H1 (cell line): ENCODE measurements at regions not wholly inside any gene's neighbourhood (a gene's known extent, or its start where the extent isn't known, plus 50 kb on each side); places are given as distances from the start of the nearest gene placed in this dataset.

Source experiments
- CTCF ChIA-PET: fragments of 300-600 bp; sonication (Branson Sonifier 250); formaldehyde crosslinking; loops from one replicate; lab custom pipeline; 2021; ENCODE audit not compliant: partially characterized antibody; lab: Charles Lee
- POLR2A ChIA-PET: fragments of 300-600 bp; sonication (Branson Sonifier 250); formaldehyde crosslinking; loops from one replicate; lab custom pipeline; 2021; ENCODE audit warnings: inconsistent platforms; ENCODE audit not compliant: partially characterized antibody; lab: Charles Lee
- DNase-seq, 2 experiments: peaks; one replicate each; pipeline versions ENCODE4 v3.0.0 to v3.0.0-alpha.2; 2010 to 2022; ENCODE audit warnings: low spot score in 2 of 2, low read depth in 1 of 2, mixed read lengths in 1 of 2
- FAIRE-seq: peaks from 2 replicates; lab custom pipeline; 2011; peaks lifted over from hg19 to GRCh38; lab: Jason Lieb, UNC
- H2AFZ ChIP-seq: 2 replicates; pipeline ENCODE4 v1.8.1; 2012; ENCODE audit warnings: low read length, inconsistent platforms
- H2AK5ac ChIP-seq: 2 replicates; pipeline ENCODE4 v1.6.1; 2013; ENCODE audit warnings: low read depth, low read length
- H2BK120ac ChIP-seq: replicated peaks from 2 replicates; pipeline ENCODE3; 2013; ENCODE audit warnings: low read depth, low read length, inconsistent platforms
- H2BK12ac ChIP-seq: 2 replicates; pipeline ENCODE4 v1.6.1; 2013; ENCODE audit warnings: low read depth, low read length
- H2BK15ac ChIP-seq: 2 replicates; pipeline ENCODE4 v1.6.1; 2013; ENCODE audit warnings: low read length
- H2BK20ac ChIP-seq: 2 replicates; pipeline ENCODE4 v1.6.1; 2013; ENCODE audit warnings: low read length
- H2BK5ac ChIP-seq: 2 replicates; pipeline ENCODE4 v1.6.1; 2013; ENCODE audit warnings: low read depth, low read length
- H3K14ac ChIP-seq: 2 replicates; pipeline ENCODE4 v1.6.1; 2013; ENCODE audit warnings: inconsistent platforms; ENCODE audit not compliant: insufficient read length
- H3K18ac ChIP-seq: 2 replicates; pipeline ENCODE4 v1.6.1; 2013; ENCODE audit warnings: low read length; ENCODE audit errors: extremely low read depth
- H3K23ac ChIP-seq: 2 replicates; pipeline ENCODE4 v1.6.1; 2013; ENCODE audit warnings: inconsistent platforms; ENCODE audit not compliant: insufficient read length
- H3K23me2 ChIP-seq: 2 replicates; pipeline ENCODE4 v1.6.1; 2013; ENCODE audit warnings: low read depth, low read length
- H3K27ac ChIP-seq: 2 replicates; pipeline ENCODE4 v1.6.1; 2011; ENCODE audit warnings: low read depth, low read length, inconsistent platforms
- H3K27me3 ChIP-seq, 4 experiments: replicated peaks in 1 of 4; 1 replicate in 1 of 4; 2 replicates in 3 of 4; pipeline versions ENCODE4 v1.6.1 to v1.8.1; 2011 to 2013; ENCODE audit warnings: low read length in 3 of 4, mild to moderate bottlenecking in 3 of 4, inconsistent platforms in 2 of 4, mixed read lengths in 2 of 4, moderate library complexity in 1 of 4; ENCODE audit not compliant: control insufficient read depth in 3 of 4, insufficient read depth in 3 of 4; ENCODE audit errors: extremely low read depth in 1 of 4
- H3K36me3 ChIP-seq, 4 experiments: 2 replicates each; pipeline versions ENCODE4 v1.6.1 to v1.8.1; 2011 to 2013; ENCODE audit warnings: mild to moderate bottlenecking in 4 of 4, low read length in 3 of 4, moderate library complexity in 2 of 4, control low read depth in 1 of 4, inconsistent platforms in 1 of 4; ENCODE audit not compliant: insufficient read depth in 4 of 4, control insufficient read depth in 2 of 4
- H3K4ac ChIP-seq: replicated peaks from 2 replicates; pipeline ENCODE3; 2013; ENCODE audit warnings: low read length, low read depth, mixed read lengths, inconsistent platforms; ENCODE audit not compliant: insufficient read length
- H3K4me1 ChIP-seq, 4 experiments: replicated peaks in 1 of 4; 1 replicate in 1 of 4; 2 replicates in 3 of 4; pipeline versions ENCODE4 v1.6.1 to v1.8.1; 2011 to 2013; ENCODE audit warnings: low read length in 3 of 4, inconsistent platforms in 2 of 4, mixed read lengths in 1 of 4; ENCODE audit not compliant: insufficient read depth in 4 of 4, control insufficient read depth in 3 of 4
- H3K4me2 ChIP-seq, 2 experiments: 2 replicates each; pipeline versions ENCODE4 v1.6.1 to v1.8.1; 2011 to 2013; ENCODE audit warnings: low read depth in 2 of 2, low read length in 2 of 2, control low read depth in 1 of 2, inconsistent platforms in 1 of 2, mild to moderate bottlenecking in 1 of 2; ENCODE audit not compliant: insufficient read depth in 1 of 2
- H3K4me3 ChIP-seq, 4 experiments: fragments of 200-600, 300-600 bp in 1 of 4; sonication (generic), shearing (Covaris generic), sonication (Bioruptor Twin) in 1 of 4; 2 replicates each; pipeline versions ENCODE4 v1.5.1 to v1.8.1; 2011 to 2016; ENCODE audit warnings: low read length in 4 of 4, low read depth in 3 of 4, control low read depth in 2 of 4, inconsistent platforms in 2 of 4, mild to moderate bottlenecking in 2 of 4, mixed read lengths in 1 of 4, moderate library complexity in 1 of 4; ENCODE audit not compliant: insufficient read depth in 2 of 4; ENCODE audit errors: extremely low read depth in 1 of 4
- H3K56ac ChIP-seq: replicated peaks from 2 replicates; pipeline ENCODE3; 2013; ENCODE audit warnings: low read depth, mild to moderate bottlenecking, mixed read lengths, low read length, inconsistent platforms; ENCODE audit not compliant: insufficient read length
- H3K79me1 ChIP-seq: 2 replicates; pipeline ENCODE4 v1.6.1; 2013; ENCODE audit warnings: low read depth, low read length, control low read depth
- H3K79me2 ChIP-seq, 2 experiments: 2 replicates each; pipeline versions ENCODE4 v1.6.1 to v1.8.1; 2012 to 2013; ENCODE audit warnings: low read length in 2 of 2, mild to moderate bottlenecking in 2 of 2, inconsistent platforms in 1 of 2; ENCODE audit not compliant: insufficient read depth in 2 of 2, control insufficient read depth in 1 of 2
- H3K9ac ChIP-seq, 4 experiments: replicated peaks in 1 of 4; 1 replicate in 1 of 4; 2 replicates in 3 of 4; pipeline versions ENCODE4 v1.6.1 to v1.8.1; 2011 to 2013; ENCODE audit warnings: low read depth in 3 of 4, low read length in 3 of 4, control low read depth in 2 of 4, mild to moderate bottlenecking in 2 of 4, moderate library complexity in 2 of 4, inconsistent platforms in 1 of 4; ENCODE audit errors: extremely low read depth in 1 of 4
- H3K9me3 ChIP-seq, 2 experiments: 2 replicates each; pipeline versions ENCODE4 v1.6.1 to v1.8.1; 2012 to 2013; ENCODE audit warnings: mild to moderate bottlenecking in 2 of 2, moderate library complexity in 2 of 2, control low read depth in 1 of 2, inconsistent platforms in 1 of 2, low read depth in 1 of 2, low read length in 1 of 2, mixed read lengths in 1 of 2; ENCODE audit not compliant: insufficient read depth in 2 of 2
- H4K20me1 ChIP-seq, 2 experiments: replicated peaks in 1 of 2; 2 replicates each; pipeline versions ENCODE3 to v1.8.1; 2011 to 2013; ENCODE audit warnings: inconsistent platforms in 2 of 2, low read length in 2 of 2, mild to moderate bottlenecking in 1 of 2; ENCODE audit not compliant: insufficient read depth in 2 of 2, control insufficient read depth in 1 of 2
- H4K5ac ChIP-seq: 2 replicates; pipeline ENCODE4 v1.6.1; 2013; ENCODE audit warnings: low read length, low read depth, mixed read lengths, inconsistent platforms; ENCODE audit not compliant: insufficient read length
- H4K8ac ChIP-seq: 2 replicates; pipeline ENCODE4 v1.8.0; 2013; ENCODE audit warnings: mild to moderate bottlenecking, moderate library complexity, low read length, inconsistent platforms; ENCODE audit not compliant: insufficient read depth; ENCODE audit errors: extremely low read depth
- H4K91ac ChIP-seq: replicated peaks from 2 replicates; pipeline ENCODE3; 2013; ENCODE audit warnings: low read length, mixed read lengths, inconsistent platforms; ENCODE audit not compliant: insufficient read length
- CBX5 ChIP-seq: fragments of 300-800, 300-1000 bp; sonication (generic); IDR thresholded peaks from 2 replicates; pipeline ENCODE4 v1.7.1; 2016; ENCODE audit warnings: antibody characterized with exemption, low read length, low read depth
- CBX8 ChIP-seq: fragments of 300-800, 300-1000 bp; sonication (generic); IDR thresholded peaks from 2 replicates; pipeline ENCODE4 v1.7.1; 2016; ENCODE audit warnings: low read depth, low read length, borderline replicate concordance
- CHD1 ChIP-seq: IDR thresholded peaks from 2 replicates; pipeline ENCODE4 v1.6.1; 2012; ENCODE audit warnings: low read depth, low read length, improper control_type of control experiment
- CTBP2 ChIP-seq: IDR thresholded peaks from 2 replicates; pipeline ENCODE4 v1.7.0; 2011; ENCODE audit warnings: borderline replicate concordance, mild to moderate bottlenecking, moderate library complexity, mixed read lengths, low read length; ENCODE audit not compliant: insufficient read depth, insufficient read length
- FOSL1 ChIP-seq: IDR thresholded peaks from 2 replicates; pipeline ENCODE4 v1.6.1; 2011; ENCODE audit warnings: mild to moderate bottlenecking, low read depth, low read length, moderate library complexity; ENCODE audit not compliant: insufficient read depth
- GABPA ChIP-seq: IDR thresholded peaks from 2 replicates; pipeline ENCODE4 v1.6.1; 2011; ENCODE audit warnings: mild to moderate bottlenecking, low read length, moderate library complexity, borderline replicate concordance; ENCODE audit not compliant: insufficient read depth
- NANOG ChIP-seq: IDR thresholded peaks from 2 replicates; pipeline ENCODE4 v1.6.1; 2011; ENCODE audit warnings: low read length, low read depth, mild to moderate bottlenecking, inconsistent platforms; ENCODE audit not compliant: insufficient read depth, poor library complexity, severe bottlenecking
- PHF8 ChIP-seq: fragments of 200-600 bp; sonication (generic); conservative IDR thresholded peaks from 2 replicates; pipeline ENCODE4 v1.7.1; 2012; ENCODE audit warnings: low read depth, mild to moderate bottlenecking, inconsistent platforms, low read length, moderate library complexity
- POLR2AphosphoS5 ChIP-seq: IDR thresholded peaks from 2 replicates; pipeline ENCODE4 v1.6.1; 2011; ENCODE audit warnings: low read depth, low read length
- RFX5 ChIP-seq: IDR thresholded peaks from 2 replicates; pipeline ENCODE4 v1.6.1; 2011; ENCODE audit warnings: low read depth, low read length, improper control_type of control experiment, borderline replicate concordance
- SP2 ChIP-seq: IDR thresholded peaks from 2 replicates; pipeline ENCODE4 v1.6.1; 2012; ENCODE audit warnings: mild to moderate bottlenecking, low read length, inconsistent platforms
- TAF7 ChIP-seq: optimal IDR thresholded peaks from 2 replicates; pipeline ENCODE3; 2011; ENCODE audit warnings: low read depth, mild to moderate bottlenecking, inconsistent platforms, low read length, moderate library complexity, borderline replicate concordance
- WGBS, 2 experiments: shearing (Covaris generic) in 1 of 2; methylation state at CpG; one replicate each; pipeline versions ENCODE4 v1.1.6 to v1.1.7; 2013 to 2015; ENCODE audit warnings: low lambda C conversion rate in 2 of 2, mixed read lengths in 2 of 2, inconsistent platforms in 1 of 2, low coverage in 1 of 2, missing lambda C conversion rate in 1 of 2; ENCODE audit not compliant: insufficient replicate concordance in 2 of 2, insufficient coverage in 1 of 2, insufficient read length in 1 of 2; ENCODE audit errors: extremely low coverage in 1 of 2, missing lambda C conversion rate in 1 of 2; 5-methylcytosine and 5-hydroxymethylcytosine counted together

DNA sequence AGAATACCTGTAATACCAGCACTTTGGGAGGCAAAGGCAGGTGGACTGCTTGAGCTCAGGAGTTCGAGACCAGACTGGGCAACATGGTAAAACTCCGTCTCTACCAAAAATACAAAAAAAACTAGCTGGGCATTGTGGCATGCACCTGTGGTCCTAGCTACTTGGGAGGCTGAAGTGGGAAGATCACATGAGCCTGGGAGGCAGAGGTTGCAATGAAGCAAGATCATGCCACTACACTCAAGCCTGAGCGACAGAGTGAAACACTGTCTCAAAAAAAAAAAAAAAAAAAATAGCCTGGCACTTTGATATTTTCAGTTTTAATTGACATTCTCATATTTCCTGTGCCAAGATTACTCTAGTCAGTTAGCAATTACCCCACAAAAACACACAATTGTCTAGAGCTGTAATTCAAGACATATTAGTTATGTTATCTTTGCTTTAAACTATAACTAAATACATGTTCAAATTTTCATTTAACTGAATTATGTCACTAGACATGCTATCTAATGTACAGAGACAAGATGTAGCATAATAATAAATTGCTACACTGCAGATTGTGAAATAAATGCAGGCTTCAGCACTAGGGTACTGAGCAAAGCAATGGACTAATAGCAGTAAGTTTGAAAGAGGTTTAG, 378.2 kb upstream of the GRAMD2B start:
- H3K4me2 ChIP-seq, result no peak overlapping the region
- POLR2A ChIA-PET, result no interaction called here
- no peak for TF ChIP-seq PHF8
- no peak for TF ChIP-seq CBX5
- TF ChIP-seq TAF7, result no peak
- no peak for TF ChIP-seq NANOG
- no peak for TF ChIP-seq SP2
- TF ChIP-seq POLR2AphosphoS5, result no peak
- no peak for TF ChIP-seq GABPA
- TF ChIP-seq RFX5, result no peak
- no peak for TF ChIP-seq CHD1
- no peak for TF ChIP-seq CTBP2
- TF ChIP-seq FOSL1, result no peak
- TF ChIP-seq CBX8, result no peak

More for the DNA sequence above, 378.2 kb upstream of the GRAMD2B start:
- CTCF ChIA-PET, result interaction anchor here (0.6 to 0.7 kb wide), 2 partner anchors 9 to 495 kb away, joined by 3 to 4 read pairs; no protein-coding TSS in a partner anchor
- no peaks in the 10 kb centered on the region for H3K79me2 ChIP-seq
- no peak overlapping the region for H3K4me3 ChIP-seq
- no peaks in the 10 kb centered on the region for H3K9me3 ChIP-seq
- H2BK120ac ChIP-seq, result no peak overlapping the region
- H2AK5ac ChIP-seq, result no peak overlapping the region
- H4K8ac ChIP-seq, result no peak overlapping the region
- no peak overlapping the region for H3K27ac ChIP-seq
- H3K27me3 ChIP-seq, result no peaks in the 10 kb centered on the region
- no peak overlapping the region for H3K23ac ChIP-seq
- no peak overlapping the region for H3K18ac ChIP-seq
- DNase-seq (no peak), FAIRE-seq (no peak)
- H3K9ac ChIP-seq, result no peak overlapping the region
- no peak overlapping the region for H4K91ac ChIP-seq
- no peak overlapping the region for H2BK5ac ChIP-seq
- no peak overlapping the region for H3K56ac ChIP-seq
- no peak overlapping the region for H2BK15ac ChIP-seq
- H2AFZ ChIP-seq, result no peak overlapping the region
- no peaks in the 10 kb centered on the region for H3K79me1 ChIP-seq
- H3K23me2 ChIP-seq, result no peaks in the 10 kb centered on the region
- no peak overlapping the region for H3K14ac ChIP-seq
- H2BK20ac ChIP-seq, result no peak overlapping the region
- 93% methylated on average over 3 of the region's 3 CpGs; no CpG with 5 or more reads in 1 of the 2 experiments for WGBS, 2 experiments
- no peak overlapping the region; the same call in 1 of the 2 replicates for H2BK12ac ChIP-seq
- no peak overlapping the region for H4K5ac ChIP-seq
- no peaks in the 10 kb centered on the region for H3K36me3 ChIP-seq
- H4K20me1 ChIP-seq, result no peaks in the 10 kb centered on the region
- peaks cover 0 to 3% (median 0%) of the 10 kb centered on the region in 4 experiments; a peak in 2 of 7 replicates for H3K4me1 ChIP-seq
- no peak overlapping the region for H3K4ac ChIP-seq
